ENCODE measurements at regions not wholly inside any gene's neighbourhood (a gene's known extent, or its start where the extent isn't known, plus 50 kb on each side); places are given as distances from the start of the nearest gene placed in this dataset.

DNA sequence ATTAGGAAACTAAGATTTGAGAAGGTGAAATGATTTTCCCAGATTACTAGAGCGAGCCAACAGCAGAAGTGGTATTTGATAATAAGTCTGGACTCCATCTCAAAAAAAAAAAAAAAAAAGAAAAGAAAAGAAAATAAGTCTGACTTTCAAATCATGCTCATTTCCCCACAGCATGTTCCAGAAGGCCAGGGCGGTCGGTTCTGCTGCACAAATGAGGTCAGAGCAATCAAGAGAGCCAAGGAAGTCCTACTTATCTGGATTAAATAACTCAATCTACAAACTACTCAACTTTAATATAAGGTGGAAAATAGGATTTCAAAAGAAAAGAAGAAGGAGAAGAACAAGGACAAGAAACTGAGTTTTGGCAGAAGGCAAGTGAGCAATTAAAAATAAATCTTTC lies 130.4 kb upstream of the RASA1 start:
- no peak for TF ChIP-seq EP300 (IDR thresholded peaks at IDR 0.05)
- TF ChIP-seq, protein P1, sequence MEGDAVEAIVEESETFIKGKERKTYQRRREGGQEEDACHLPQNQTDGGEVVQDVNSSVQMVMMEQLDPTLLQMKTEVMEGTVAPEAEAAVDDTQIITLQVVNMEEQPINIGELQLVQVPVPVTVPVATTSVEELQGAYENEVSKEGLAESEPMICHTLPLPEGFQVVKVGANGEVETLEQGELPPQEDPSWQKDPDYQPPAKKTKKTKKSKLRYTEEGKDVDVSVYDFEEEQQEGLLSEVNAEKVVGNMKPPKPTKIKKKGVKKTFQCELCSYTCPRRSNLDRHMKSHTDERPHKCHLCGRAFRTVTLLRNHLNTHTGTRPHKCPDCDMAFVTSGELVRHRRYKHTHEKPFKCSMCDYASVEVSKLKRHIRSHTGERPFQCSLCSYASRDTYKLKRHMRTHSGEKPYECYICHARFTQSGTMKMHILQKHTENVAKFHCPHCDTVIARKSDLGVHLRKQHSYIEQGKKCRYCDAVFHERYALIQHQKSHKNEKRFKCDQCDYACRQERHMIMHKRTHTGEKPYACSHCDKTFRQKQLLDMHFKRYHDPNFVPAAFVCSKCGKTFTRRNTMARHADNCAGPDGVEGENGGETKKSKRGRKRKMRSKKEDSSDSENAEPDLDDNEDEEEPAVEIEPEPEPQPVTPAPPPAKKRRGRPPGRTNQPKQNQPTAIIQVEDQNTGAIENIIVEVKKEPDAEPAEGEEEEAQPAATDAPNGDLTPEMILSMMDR (IDR thresholded peaks at IDR 0.05): no peak
- TF ChIP-seq, protein P2, sequence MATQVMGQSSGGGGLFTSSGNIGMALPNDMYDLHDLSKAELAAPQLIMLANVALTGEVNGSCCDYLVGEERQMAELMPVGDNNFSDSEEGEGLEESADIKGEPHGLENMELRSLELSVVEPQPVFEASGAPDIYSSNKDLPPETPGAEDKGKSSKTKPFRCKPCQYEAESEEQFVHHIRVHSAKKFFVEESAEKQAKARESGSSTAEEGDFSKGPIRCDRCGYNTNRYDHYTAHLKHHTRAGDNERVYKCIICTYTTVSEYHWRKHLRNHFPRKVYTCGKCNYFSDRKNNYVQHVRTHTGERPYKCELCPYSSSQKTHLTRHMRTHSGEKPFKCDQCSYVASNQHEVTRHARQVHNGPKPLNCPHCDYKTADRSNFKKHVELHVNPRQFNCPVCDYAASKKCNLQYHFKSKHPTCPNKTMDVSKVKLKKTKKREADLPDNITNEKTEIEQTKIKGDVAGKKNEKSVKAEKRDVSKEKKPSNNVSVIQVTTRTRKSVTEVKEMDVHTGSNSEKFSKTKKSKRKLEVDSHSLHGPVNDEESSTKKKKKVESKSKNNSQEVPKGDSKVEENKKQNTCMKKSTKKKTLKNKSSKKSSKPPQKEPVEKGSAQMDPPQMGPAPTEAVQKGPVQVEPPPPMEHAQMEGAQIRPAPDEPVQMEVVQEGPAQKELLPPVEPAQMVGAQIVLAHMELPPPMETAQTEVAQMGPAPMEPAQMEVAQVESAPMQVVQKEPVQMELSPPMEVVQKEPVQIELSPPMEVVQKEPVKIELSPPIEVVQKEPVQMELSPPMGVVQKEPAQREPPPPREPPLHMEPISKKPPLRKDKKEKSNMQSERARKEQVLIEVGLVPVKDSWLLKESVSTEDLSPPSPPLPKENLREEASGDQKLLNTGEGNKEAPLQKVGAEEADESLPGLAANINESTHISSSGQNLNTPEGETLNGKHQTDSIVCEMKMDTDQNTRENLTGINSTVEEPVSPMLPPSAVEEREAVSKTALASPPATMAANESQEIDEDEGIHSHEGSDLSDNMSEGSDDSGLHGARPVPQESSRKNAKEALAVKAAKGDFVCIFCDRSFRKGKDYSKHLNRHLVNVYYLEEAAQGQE (IDR thresholded peaks at IDR 0.05): no peak
- TF ChIP-seq NPAS2 (CRISPR knock-in tag; IDR thresholded peaks at IDR 0.05; ENCODE audit: borderline replicate concordance): no peak
- TF ChIP-seq, protein P3, sequence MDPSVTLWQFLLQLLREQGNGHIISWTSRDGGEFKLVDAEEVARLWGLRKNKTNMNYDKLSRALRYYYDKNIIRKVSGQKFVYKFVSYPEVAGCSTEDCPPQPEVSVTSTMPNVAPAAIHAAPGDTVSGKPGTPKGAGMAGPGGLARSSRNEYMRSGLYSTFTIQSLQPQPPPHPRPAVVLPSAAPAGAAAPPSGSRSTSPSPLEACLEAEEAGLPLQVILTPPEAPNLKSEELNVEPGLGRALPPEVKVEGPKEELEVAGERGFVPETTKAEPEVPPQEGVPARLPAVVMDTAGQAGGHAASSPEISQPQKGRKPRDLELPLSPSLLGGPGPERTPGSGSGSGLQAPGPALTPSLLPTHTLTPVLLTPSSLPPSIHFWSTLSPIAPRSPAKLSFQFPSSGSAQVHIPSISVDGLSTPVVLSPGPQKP (IDR thresholded peaks at IDR 0.05; ENCODE audit: low read depth, low read length): no peak
- TF ChIP-seq, protein P4, sequence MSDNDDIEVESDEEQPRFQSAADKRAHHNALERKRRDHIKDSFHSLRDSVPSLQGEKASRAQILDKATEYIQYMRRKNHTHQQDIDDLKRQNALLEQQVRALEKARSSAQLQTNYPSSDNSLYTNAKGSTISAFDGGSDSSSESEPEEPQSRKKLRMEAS (IDR thresholded peaks at IDR 0.05): no peak
